Kidney tubule cell (primary cell): ENCODE measurements at regions not wholly inside any gene's neighbourhood (a gene's known extent, or its start where the extent isn't known, plus 50 kb on each side); places are given as distances from the start of the nearest gene placed in this dataset.
A peak's percentile ranks its signal among the peaks of the same experiment; 100 is the strongest.

Experiments used
- DNase-seq: peaks from one replicate; pipeline ENCODE4 v3.0.0-alpha.2; 2018; ENCODE audit warnings: low spot score

- DNase-seq = no peak
Measured at GRCh38 chr2:21633015-21633414, 509.2 kb downstream of the TDRD15 start.

GRCh38 chr2:21633466-21633865 lies 509.7 kb downstream of the TDRD15 start:
- DNase-seq = no peak

- no peak for DNase-seq
Measured at GRCh38 chr2:21633911-21634310, 510.1 kb downstream of the TDRD15 start.

GRCh38 chr2:21640046-21640445 lies 516.3 kb downstream of the TDRD15 start:
- DNase-seq = no peak

- DNase-seq = peak; percentile 4
Measured at GRCh38 chr2:21642647-21643046, 518.9 kb downstream of the TDRD15 start.

GRCh38 chr2:21643180-21643579 lies 519.4 kb downstream of the TDRD15 start:
- peak; percentile 5 for DNase-seq

- DNase-seq = peak; percentile 2
Measured at GRCh38 chr2:21644266-21644665, 520.5 kb downstream of the TDRD15 start.

GRCh38 chr2:21646345-21646744 lies 522.6 kb downstream of the TDRD15 start:
- no peak for DNase-seq

- peak; percentile 27 for DNase-seq
Measured at GRCh38 chr2:21650569-21650968, 526.8 kb downstream of the TDRD15 start.

GRCh38 chr2:21655136-21655535 lies 531.4 kb downstream of the TDRD15 start:
- DNase-seq = no peak

- no peak for DNase-seq
Measured at GRCh38 chr2:21656330-21657075, 532.7 kb downstream of the TDRD15 start.

- no peak for DNase-seq
Measured at GRCh38 chr2:21657445-21657844, 533.7 kb downstream of the TDRD15 start.

- no peak for DNase-seq
Measured at GRCh38 chr2:21658269-21658668, 534.5 kb downstream of the TDRD15 start.

GRCh38 chr2:21658907-21659477 lies 535.2 kb downstream of the TDRD15 start:
- no peak for DNase-seq

GRCh38 chr2:21664083-21664482 lies 540.3 kb downstream of the TDRD15 start:
- no peak for DNase-seq

- no peak for DNase-seq
Measured at GRCh38 chr2:21667638-21668037, 543.9 kb downstream of the TDRD15 start.

- DNase-seq = no peak
Measured at GRCh38 chr2:21668078-21668710, 544.4 kb downstream of the TDRD15 start.

- peak; percentile 51 for DNase-seq
Measured at GRCh38 chr2:21676041-21676440, 552.3 kb downstream of the TDRD15 start.

- DNase-seq = peak; percentile 91
Measured at GRCh38 chr2:21676676-21677075, 552.9 kb downstream of the TDRD15 start.

GRCh38 chr2:21683838-21684237 lies 560.1 kb downstream of the TDRD15 start:
- no peak for DNase-seq

GRCh38 chr2:21687589-21687988 lies 563.8 kb downstream of the TDRD15 start:
- peak; percentile 1 for DNase-seq

- DNase-seq = no peak
Measured at GRCh38 chr2:21690005-21690404, 566.2 kb downstream of the TDRD15 start.

- DNase-seq = no peak
Measured at GRCh38 chr2:21693081-21693480, 569.3 kb downstream of the TDRD15 start.
